ENCODE measurements at regions not wholly inside any gene's neighbourhood (a gene's known extent, or its start where the extent isn't known, plus 50 kb on each side); places are given as distances from the start of the nearest gene placed in this dataset.

GRCh38 chr22:22403771-22404170 is 104.8 kb downstream of the ZNF280B start:
- no peak for TF ChIP-seq CTCF (IDR thresholded peaks at IDR 0.05)
- no peak for TF ChIP-seq EZH2 (IDR thresholded peaks at IDR 0.05; ENCODE audit: borderline replicate concordance, insufficient read depth, low read depth, low read length, poor library complexity, severe bottlenecking)
